Hepatocyte (in vitro differentiated cells): ENCODE measurements at regions not wholly inside any gene's neighbourhood (a gene's known extent, or its start where the extent isn't known, plus 50 kb on each side); places are given as distances from the start of the nearest gene placed in this dataset.

Experiments
- DNase-seq: peaks from one replicate; pipeline ENCODE4 v3.0.0-alpha.2; 2016; ENCODE audit warnings: low spot score
- H2AFZ ChIP-seq: fragments of 200-600 bp; sonication (generic); 2 replicates; pipeline ENCODE4 v1.6.0; 2016; ENCODE audit warnings: antibody characterized with exemption, mild to moderate bottlenecking
- H3K27ac ChIP-seq: fragments of 200-600 bp; sonication (generic); 2 replicates; pipeline ENCODE4 v1.5.1; 2016; ENCODE audit warnings: mild to moderate bottlenecking
- H3K27me3 ChIP-seq: fragments of 200-600 bp; sonication (generic); 2 replicates; pipeline ENCODE4 v1.6.1; 2016
- H3K36me3 ChIP-seq: fragments of 200-600 bp; sonication (generic); replicated peaks from 2 replicates; pipeline ENCODE4 v1.5.1; 2016; ENCODE audit warnings: low read depth; ENCODE audit not compliant: insufficient read depth
- H3K4me1 ChIP-seq: fragments of 200-600 bp; sonication (generic); 2 replicates; pipeline ENCODE4 v1.5.1; 2016; ENCODE audit warnings: mild to moderate bottlenecking, moderate library complexity; ENCODE audit not compliant: insufficient read depth
- H3K4me2 ChIP-seq: fragments of 200-600 bp; sonication (generic); 2 replicates; pipeline ENCODE4 v1.6.0; 2016
- H3K4me3 ChIP-seq: fragments of 200-600 bp; sonication (generic); 2 replicates; pipeline ENCODE4 v1.5.1; 2016; ENCODE audit warnings: mild to moderate bottlenecking
- H3K79me2 ChIP-seq: fragments of 200-600 bp; sonication (generic); 2 replicates; pipeline ENCODE4 v1.6.0; 2017; ENCODE audit warnings: mild to moderate bottlenecking
- H3K9me2 ChIP-seq: fragments of 200-600 bp; sonication (generic); replicated peaks from 2 replicates; pipeline ENCODE4 v1.6.0; 2017; ENCODE audit warnings: mild to moderate bottlenecking; ENCODE audit not compliant: insufficient read depth
- H3K9me3 ChIP-seq: fragments of 200-600 bp; sonication (generic); 2 replicates; pipeline ENCODE4 v1.5.1; 2016; ENCODE audit warnings: low read depth, mild to moderate bottlenecking
- H4K20me1 ChIP-seq: fragments of 200-600 bp; sonication (generic); 2 replicates; pipeline ENCODE4 v1.6.0; 2016; ENCODE audit warnings: mild to moderate bottlenecking; ENCODE audit not compliant: insufficient read depth, poor library complexity, severe bottlenecking
- CTCF ChIP-seq: fragments of 200-600 bp; sonication (generic); IDR thresholded peaks from 2 replicates; pipeline ENCODE4 v1.5.1; 2016; ENCODE audit warnings: antibody characterized with exemption, mild to moderate bottlenecking; ENCODE audit not compliant: poor library complexity
- EZH2 ChIP-seq: fragments of 200-600 bp; sonication (generic); IDR thresholded peaks from 2 replicates; pipeline ENCODE4 v1.6.1; 2016; ENCODE audit warnings: antibody characterized with exemption, mild to moderate bottlenecking, borderline replicate concordance
- EZH2phosphoT487 ChIP-seq: fragments of 200-600 bp; sonication (generic); IDR thresholded peaks from one replicate; pipeline ENCODE4 v1.6.1; 2018; ENCODE audit warnings: antibody characterized with exemption, mild to moderate bottlenecking, low read depth, moderate library complexity; ENCODE audit not compliant: unreplicated experiment, severe bottlenecking
- WGBS: methylation state at CpG from one replicate; pipeline ENCODE4 v1.1.6; 2016; ENCODE audit warnings: low lambda C conversion rate; ENCODE audit errors: missing lambda C conversion rate; 5-methylcytosine and 5-hydroxymethylcytosine counted together

GRCh38 chr2:19653509-19653908, 248.3 kb downstream of the TTC32 start:
- no peak for DNase-seq
- Histone ChIP-seq H3K9me2 (no peaks in the 10 kb centered on the region), H4K20me1 (no peaks in the 10 kb centered on the region), H3K9me3 (no peaks in the 10 kb centered on the region), H3K36me3 (no peaks in the 10 kb centered on the region), H3K4me2 (no peak overlapping the region), H3K79me2 (no peaks in the 10 kb centered on the region), H3K4me1 (no peaks in the 10 kb centered on the region), H2AFZ (no peak overlapping the region), H3K4me3 (no peak overlapping the region), H3K27me3 (no peaks in the 10 kb centered on the region), H3K27ac (no peak overlapping the region)
- TF ChIP-seq CTCF (no peak), EZH2 (no peak), EZH2phosphoT487 (no peak)
- WGBS, result 90% methylated on average over 10 of the region's 10 CpGs

- H3K4me2 ChIP-seq, result no peak overlapping the region
- H3K9me2 ChIP-seq, result no peaks in the 10 kb centered on the region
- no peaks in the 10 kb centered on the region for H3K36me3 ChIP-seq
- H2AFZ ChIP-seq, result no peak overlapping the region
- H3K4me3 ChIP-seq, result no peak overlapping the region
- no peak overlapping the region for H3K27ac ChIP-seq
- no peak for TF ChIP-seq EZH2
- TF ChIP-seq EZH2phosphoT487, result no peak
- TF ChIP-seq CTCF, result no peak
- 67% methylated on average over 1 of the region's 1 CpG for WGBS
- H3K27me3 ChIP-seq, result no peaks in the 10 kb centered on the region
- H3K79me2 ChIP-seq, result no peaks in the 10 kb centered on the region
- H3K4me1 ChIP-seq, result no peaks in the 10 kb centered on the region
- no peaks in the 10 kb centered on the region for H4K20me1 ChIP-seq
- no peak for DNase-seq
- H3K9me3 ChIP-seq, result no peaks in the 10 kb centered on the region
Observed at GRCh38 chr2:19652811-19653210, 249.0 kb downstream of the TTC32 start.

GRCh38 chr2:19651466-19651865, 250.3 kb downstream of the TTC32 start:
- TF ChIP-seq CTCF (no peak), EZH2phosphoT487 (no peak), EZH2 (no peak)
- no peak overlapping the region for H2AFZ ChIP-seq

GRCh38 chr2:19649785-19650380, 251.9 kb downstream of the TTC32 start:
- no peaks in the 10 kb centered on the region for H3K9me2 ChIP-seq
- peak overlapping the region; percentile 45 for H3K27ac ChIP-seq
- no peaks in the 10 kb centered on the region for H3K4me1 ChIP-seq
- no peaks in the 10 kb centered on the region for H3K79me2 ChIP-seq
- H3K27me3 ChIP-seq, result no peaks in the 10 kb centered on the region
- H3K4me2 ChIP-seq, result no peak overlapping the region
- no peaks in the 10 kb centered on the region for H3K36me3 ChIP-seq
- peak; percentile 56 for DNase-seq
- no peaks in the 10 kb centered on the region for H4K20me1 ChIP-seq
- no peak overlapping the region for H3K4me3 ChIP-seq
- TF ChIP-seq CTCF, result no peak
- TF ChIP-seq EZH2phosphoT487, result no peak
- H3K9me3 ChIP-seq, result no peaks in the 10 kb centered on the region
- no peak overlapping the region for H2AFZ ChIP-seq
- whole genome bisulfite sequencing, result 73% methylated on average over 8 of the region's 8 CpGs

More at GRCh38 chr2:19651466-19651865, 250.3 kb downstream of the TTC32 start:
- no peak for DNase-seq
- Histone ChIP-seq H3K9me2 (no peaks in the 10 kb centered on the region), H3K79me2 (no peaks in the 10 kb centered on the region), H3K27ac (no peak overlapping the region), H3K4me1 (no peaks in the 10 kb centered on the region), H3K4me2 (no peak overlapping the region), H3K27me3 (no peaks in the 10 kb centered on the region), H3K9me3 (no peaks in the 10 kb centered on the region), H3K36me3 (no peaks in the 10 kb centered on the region), H3K4me3 (no peak overlapping the region), H4K20me1 (no peaks in the 10 kb centered on the region)
- WGBS, result 72% methylated on average over 4 of the region's 4 CpGs
